ENCODE measurements at regions not wholly inside any gene's neighbourhood (a gene's known extent, or its start where the extent isn't known, plus 50 kb on each side); places are given as distances from the start of the nearest gene placed in this dataset.

DNA sequence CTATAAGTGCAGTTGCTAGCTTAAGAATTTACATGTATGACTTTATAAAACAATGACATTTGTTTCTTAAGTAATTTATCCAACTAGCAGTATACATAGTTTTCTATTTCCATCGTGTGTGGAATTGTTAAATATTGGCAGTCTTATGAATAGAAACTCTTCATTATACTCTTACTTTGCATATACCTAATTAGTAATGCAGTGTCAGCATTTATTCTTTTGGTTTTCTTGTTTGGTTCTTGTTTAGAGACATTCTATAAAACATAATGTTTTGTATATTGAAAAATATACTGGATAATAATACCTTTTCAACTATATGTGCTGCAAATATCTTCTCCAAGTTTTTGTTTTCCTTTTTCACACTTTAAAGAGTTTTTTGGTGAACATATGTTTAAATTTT is 760.2 kb downstream of the VGLL3 start:
- no peaks in the 10 kb centered on the region; the same call in 1 of the 2 replicates for H3K9me3 ChIP-seq
- no peaks in the 10 kb centered on the region for H3K36me3 ChIP-seq
- TF ChIP-seq, protein P1, sequence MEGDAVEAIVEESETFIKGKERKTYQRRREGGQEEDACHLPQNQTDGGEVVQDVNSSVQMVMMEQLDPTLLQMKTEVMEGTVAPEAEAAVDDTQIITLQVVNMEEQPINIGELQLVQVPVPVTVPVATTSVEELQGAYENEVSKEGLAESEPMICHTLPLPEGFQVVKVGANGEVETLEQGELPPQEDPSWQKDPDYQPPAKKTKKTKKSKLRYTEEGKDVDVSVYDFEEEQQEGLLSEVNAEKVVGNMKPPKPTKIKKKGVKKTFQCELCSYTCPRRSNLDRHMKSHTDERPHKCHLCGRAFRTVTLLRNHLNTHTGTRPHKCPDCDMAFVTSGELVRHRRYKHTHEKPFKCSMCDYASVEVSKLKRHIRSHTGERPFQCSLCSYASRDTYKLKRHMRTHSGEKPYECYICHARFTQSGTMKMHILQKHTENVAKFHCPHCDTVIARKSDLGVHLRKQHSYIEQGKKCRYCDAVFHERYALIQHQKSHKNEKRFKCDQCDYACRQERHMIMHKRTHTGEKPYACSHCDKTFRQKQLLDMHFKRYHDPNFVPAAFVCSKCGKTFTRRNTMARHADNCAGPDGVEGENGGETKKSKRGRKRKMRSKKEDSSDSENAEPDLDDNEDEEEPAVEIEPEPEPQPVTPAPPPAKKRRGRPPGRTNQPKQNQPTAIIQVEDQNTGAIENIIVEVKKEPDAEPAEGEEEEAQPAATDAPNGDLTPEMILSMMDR (IDR thresholded peaks at IDR 0.05; ENCODE audit: low read depth, low read length): no peak
- no peak overlapping the region for H3K4me3 ChIP-seq (ENCODE audit: low read depth, low read length)
- H3K27me3 ChIP-seq: no peaks in the 10 kb centered on the region
- no peaks in the 10 kb centered on the region; the same call in 1 of the 2 replicates for H3K4me1 ChIP-seq
- no peak for DNase-seq

DNA sequence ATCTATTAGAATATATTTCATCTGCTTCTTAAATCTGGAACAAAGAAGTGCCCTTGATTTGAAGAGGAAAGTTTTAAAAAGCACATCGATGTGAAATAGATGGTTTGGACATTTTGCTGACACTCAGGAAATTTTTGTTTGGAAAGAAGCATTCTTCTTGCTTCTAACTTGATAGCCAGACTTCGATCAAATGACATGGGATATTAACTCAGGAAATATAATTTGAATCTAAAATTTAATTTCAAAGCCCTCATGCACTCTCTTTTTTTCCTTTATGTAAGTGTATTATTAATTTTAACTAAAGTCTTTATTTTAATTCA is 761.2 kb downstream of the VGLL3 start:
- DNase-seq: no peak
- Histone ChIP-seq H3K4me1 (no peaks in the 10 kb centered on the region; the same call in 1 of the 2 replicates), H3K4me3 (ENCODE audit: low read depth, low read length) (no peak overlapping the region), H3K27me3 (no peaks in the 10 kb centered on the region), H3K36me3 (no peaks in the 10 kb centered on the region), H3K9me3 (no peaks in the 10 kb centered on the region; the same call in 1 of the 2 replicates)
- TF ChIP-seq, protein P1 (IDR thresholded peaks at IDR 0.05; ENCODE audit: low read depth, low read length): no peak

- no peaks in the 10 kb centered on the region for H3K36me3 ChIP-seq
- TF ChIP-seq, protein P1 (IDR thresholded peaks at IDR 0.05; ENCODE audit: low read depth, low read length): no peak
- no peak for DNase-seq
- H3K27me3 ChIP-seq: no peaks in the 10 kb centered on the region
- no peak overlapping the region for H3K4me3 ChIP-seq (ENCODE audit: low read depth, low read length)
- no peaks in the 10 kb centered on the region; the same call in 1 of the 2 replicates for H3K9me3 ChIP-seq
- no peaks in the 10 kb centered on the region; the same call in 1 of the 2 replicates for H3K4me1 ChIP-seq
Observed at GRCh38 chr3:86229086-86229774, 761.7 kb downstream of the VGLL3 start.

GRCh38 chr3:86228101-86228500 is 762.8 kb downstream of the VGLL3 start:
- no peaks in the 10 kb centered on the region for H3K27me3 ChIP-seq
- TF ChIP-seq, protein P1 (IDR thresholded peaks at IDR 0.05; ENCODE audit: low read depth, low read length): no peak
- DNase-seq: no peak

DNA sequence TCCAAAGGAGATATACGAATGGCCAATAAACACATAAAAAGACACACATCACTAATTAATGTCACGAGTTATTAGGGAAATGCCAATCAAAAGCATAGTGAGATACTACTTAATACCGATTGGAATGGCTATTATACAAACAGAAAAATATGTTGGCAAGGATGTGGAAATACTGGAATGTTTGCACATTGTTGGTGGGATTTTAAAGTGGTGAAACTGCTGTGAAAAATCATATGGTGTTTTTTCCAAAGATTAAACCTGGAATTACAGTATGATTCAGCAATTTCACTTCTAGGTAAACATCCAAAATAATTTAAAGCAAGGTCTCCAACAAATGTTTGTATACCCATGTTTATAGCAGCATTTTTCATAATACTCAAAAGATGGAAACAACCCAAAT is 765.5 kb downstream of the VGLL3 start:
- H3K36me3 ChIP-seq: no peaks in the 10 kb centered on the region
- TF ChIP-seq, protein P1 (IDR thresholded peaks at IDR 0.05; ENCODE audit: low read depth, low read length): no peak
- no peaks in the 10 kb centered on the region for H3K27me3 ChIP-seq
- no peak for DNase-seq
- H3K4me3 ChIP-seq (ENCODE audit: low read depth, low read length): no peak overlapping the region
- H3K9me3 ChIP-seq: no peaks in the 10 kb centered on the region
- no peaks in the 10 kb centered on the region; the same call in 1 of the 2 replicates for H3K4me1 ChIP-seq

More at GRCh38 chr3:86228101-86228500, 762.8 kb downstream of the VGLL3 start:
- Histone ChIP-seq H3K4me3 (ENCODE audit: low read depth, low read length) (no peak overlapping the region), H3K4me1 (no peaks in the 10 kb centered on the region; the same call in 1 of the 2 replicates), H3K36me3 (no peaks in the 10 kb centered on the region), H3K9me3 (no peaks in the 10 kb centered on the region)

DNA sequence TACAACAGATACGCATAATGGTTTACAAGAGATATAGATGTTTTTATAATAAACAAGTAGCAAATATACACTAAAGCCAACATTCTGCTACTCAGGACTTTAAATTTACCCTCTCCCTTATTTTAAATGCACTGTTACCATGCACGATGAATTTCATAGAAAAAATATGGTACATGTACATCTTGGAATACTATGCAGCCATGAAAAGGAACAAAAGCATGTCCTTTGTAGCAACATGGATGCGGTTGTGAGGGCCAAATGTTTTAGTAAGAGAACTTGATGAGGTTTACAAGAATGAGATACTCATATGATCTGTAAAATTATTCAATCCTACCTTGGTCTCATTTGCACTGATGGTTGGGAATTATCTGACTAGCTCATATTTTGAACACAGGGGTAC is 769.3 kb downstream of the VGLL3 start:
- no peak overlapping the region for H3K4me3 ChIP-seq (ENCODE audit: low read depth, low read length)
- H3K9me3 ChIP-seq: no peaks in the 10 kb centered on the region
- no peaks in the 10 kb centered on the region for H3K36me3 ChIP-seq
- TF ChIP-seq, protein P1 (IDR thresholded peaks at IDR 0.05; ENCODE audit: low read depth, low read length): no peak
- no peak for DNase-seq
- no peaks in the 10 kb centered on the region for H3K27me3 ChIP-seq
- no peaks in the 10 kb centered on the region for H3K4me1 ChIP-seq
